ENCODE measurements at regions not wholly inside any gene's neighbourhood (a gene's known extent, or its start where the extent isn't known, plus 50 kb on each side); places are given as distances from the start of the nearest gene placed in this dataset.

- DNase-seq, result no peak
Observed at GRCh38 chr10:28930514-28931495, 253.5 kb downstream of the BAMBI start.

- DNase-seq, result no peak
Observed at GRCh38 chr10:28935061-28935460, 257.7 kb downstream of the BAMBI start.

DNA sequence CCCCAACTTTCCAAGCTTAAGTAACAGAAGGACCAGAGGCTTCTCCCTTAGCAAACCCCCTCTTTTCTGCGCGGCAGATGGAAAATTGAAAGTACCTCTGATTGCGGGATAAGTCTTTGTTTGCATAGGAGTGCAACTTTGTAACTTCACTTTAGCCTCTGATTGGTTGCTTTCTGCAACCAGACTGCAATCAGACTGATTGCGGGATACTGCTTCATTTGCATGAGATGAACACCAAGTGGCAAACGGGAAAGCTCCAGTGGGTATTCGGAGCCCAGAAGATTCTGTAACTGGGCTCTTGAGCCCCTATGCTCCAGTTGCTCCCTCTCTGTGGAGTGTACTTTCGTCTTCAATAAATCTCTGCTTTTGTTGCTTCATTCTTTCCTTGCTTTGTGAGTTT lies 260.6 kb downstream of the BAMBI start:
- no peak for DNase-seq

DNA sequence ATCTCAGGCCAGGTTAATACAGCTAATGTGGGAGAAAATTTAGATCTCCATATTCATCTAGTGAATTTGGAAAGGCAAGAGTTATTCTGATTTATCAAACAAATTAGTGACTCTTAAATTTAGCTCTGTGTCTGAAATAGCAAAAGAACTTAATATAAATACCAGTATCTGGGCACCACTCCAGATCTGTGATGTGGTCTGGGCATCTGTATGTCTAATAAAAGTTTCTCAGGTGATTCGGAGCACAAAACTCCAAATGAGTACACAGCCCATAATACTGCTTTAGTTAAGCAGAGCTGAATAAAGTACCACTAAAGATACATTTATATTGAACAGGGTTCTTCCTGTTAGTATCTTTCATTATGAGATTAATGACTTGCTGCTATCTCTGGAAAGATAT lies 261.4 kb downstream of the BAMBI start:
- no peak for DNase-seq

DNA sequence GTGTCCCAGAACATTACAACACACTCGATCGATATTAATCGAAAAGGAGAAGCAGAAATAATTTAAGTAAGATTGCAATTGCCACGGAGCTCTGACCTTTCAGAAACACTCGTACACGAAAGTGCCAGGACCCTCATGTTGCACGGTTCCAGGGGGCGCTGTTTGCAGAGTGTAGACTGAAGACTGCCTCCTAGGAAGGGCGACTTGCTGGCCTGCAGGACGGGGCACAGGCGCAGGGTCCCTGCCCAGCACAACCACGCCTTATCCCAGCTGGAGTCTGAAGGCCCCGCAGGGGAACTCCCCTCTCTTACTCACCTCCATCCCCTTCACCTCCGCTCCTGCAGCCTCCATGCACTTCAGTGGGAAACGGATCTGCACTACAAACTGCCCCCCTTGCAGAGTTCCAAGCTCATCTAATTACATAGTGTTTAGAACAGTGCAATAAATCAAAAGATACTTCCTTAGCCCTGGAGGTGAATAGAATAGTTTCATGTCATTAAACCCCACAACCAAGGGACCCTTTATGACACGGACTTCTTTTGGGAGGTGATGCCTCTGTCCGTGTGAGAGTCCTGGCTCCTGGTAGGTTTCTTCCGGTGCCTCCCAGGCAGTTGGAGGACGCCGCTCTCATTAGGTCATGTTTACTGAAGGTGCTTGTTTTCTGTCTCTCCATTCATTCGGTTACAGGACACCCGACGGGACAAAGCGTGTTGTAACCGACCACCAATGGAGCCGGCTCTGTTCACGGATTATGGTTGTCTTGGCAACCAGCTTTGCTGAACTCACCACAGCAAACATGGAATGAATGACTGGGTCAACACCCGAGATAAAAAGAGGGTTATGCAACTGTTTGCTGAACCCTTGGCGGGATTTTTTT lies 262.2 kb downstream of the BAMBI start:
- DNase-seq, result no peak

- DNase-seq, result no peak
Observed at GRCh38 chr10:28940158-28940888, 263.0 kb downstream of the BAMBI start.

- no peak for DNase-seq
Observed at GRCh38 chr10:28942012-28942411, 264.7 kb downstream of the BAMBI start.

DNA sequence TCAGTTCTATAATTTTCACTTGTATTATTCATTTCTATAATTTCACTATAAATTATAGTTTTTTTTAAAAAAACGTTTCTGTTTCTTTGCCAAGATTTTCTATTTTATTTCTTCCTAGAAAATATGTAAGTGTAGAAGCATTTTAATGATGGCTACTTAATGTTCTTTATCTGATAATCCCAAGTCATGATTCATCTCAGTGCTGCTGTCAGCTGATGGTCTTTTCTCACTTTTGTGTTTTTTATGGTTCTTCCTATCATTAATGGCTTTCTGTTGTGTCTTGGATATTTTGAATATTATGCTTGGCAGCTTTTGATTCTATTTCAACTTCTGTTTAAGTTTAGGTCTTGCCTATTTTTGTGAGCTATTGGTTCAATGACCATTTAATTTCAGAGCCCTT lies 268.6 kb downstream of the BAMBI start:
- DNase-seq, result no peak

DNA sequence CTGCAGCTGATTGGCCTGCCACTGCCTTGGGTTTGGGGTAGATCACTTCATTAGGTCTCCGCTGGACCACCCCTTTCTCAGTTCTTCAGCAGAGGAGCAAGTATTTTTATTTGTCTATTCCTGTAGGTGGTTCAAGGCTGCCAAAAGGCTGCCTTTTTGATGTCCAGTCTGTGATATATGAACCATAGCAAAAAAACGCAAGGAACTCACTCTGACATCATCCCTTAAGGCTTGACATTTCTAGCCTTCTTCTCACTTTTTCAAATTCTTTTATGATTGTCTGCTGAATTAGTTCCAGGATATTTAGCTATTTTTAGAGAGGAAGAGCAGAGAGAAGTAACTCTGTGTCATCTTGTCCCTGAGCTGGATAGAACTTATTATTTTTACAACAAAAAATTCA lies 269.2 kb downstream of the BAMBI start:
- DNase-seq, result no peak

DNA sequence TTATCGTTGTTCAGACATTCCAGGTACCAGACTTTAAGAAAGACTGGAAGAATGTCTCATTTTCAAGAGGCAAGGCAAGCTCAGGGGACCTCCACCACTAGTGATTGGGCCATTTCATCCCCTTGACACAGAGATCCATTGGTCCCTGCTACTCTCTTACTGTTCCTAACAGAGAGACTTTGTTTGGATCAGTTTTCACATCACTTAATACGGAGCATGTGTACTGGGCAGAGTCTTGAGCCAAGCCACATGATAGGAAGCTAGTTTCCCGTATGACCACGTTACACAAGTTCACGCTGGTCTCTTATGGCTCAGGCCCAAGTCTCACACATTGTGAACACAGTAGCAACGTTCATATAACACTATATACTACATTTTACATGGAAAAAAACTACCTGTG lies 269.9 kb downstream of the BAMBI start:
- DNase-seq, result no peak

- DNase-seq, result no peak
Observed at GRCh38 chr10:28948046-28948445, 270.7 kb downstream of the BAMBI start.

DNA sequence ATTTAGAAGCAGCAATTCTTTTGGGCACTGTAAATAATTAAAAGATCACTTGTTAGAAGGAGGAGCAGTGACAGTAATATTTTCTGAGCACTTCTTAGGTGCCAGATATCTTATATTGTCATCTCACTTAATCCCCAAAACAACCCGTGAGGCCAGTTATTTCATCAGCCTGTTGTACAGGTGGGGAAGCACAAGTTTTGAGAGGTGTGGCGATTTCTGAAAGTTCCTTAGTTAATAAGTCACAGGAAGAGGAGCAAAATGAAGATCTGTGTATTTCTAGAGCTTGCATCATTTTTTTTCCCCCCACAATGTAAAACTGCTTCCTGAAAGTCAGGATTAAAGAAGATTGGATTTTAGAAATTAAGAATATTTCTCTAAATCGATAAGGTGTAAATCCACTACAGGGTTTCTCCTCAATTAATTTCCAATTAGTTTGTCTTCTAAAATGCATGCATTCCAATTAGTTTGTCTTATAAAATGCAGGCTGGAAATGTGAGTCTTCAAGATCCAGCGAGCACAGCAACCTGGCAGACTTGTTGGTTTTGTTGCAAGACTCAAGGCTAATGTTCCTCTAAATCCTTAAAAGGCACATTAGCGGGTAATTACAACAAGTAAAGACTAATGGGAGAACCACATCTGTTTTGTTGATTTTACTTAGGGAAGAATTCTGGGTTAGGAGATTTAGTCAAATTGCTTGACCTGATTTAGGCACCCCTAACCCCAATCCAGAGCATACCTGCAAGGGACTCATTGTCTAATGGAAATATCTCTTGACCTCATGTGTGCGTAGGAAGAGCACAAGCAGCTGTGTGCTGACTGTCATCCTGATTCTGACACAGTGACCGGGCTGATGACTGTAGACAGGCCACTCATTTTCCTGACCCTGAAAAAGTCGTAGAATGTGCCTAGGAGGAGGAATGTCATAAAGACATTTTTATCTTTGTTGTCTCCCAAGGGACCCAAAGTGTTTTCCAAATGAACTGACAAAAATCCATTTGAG lies 272.0 kb downstream of the BAMBI start:
- no peak for DNase-seq

GRCh38 chr10:28951484-28951883 lies 274.2 kb downstream of the BAMBI start:
- no peak for DNase-seq

GRCh38 chr10:28952523-28952922 lies 275.2 kb downstream of the BAMBI start:
- DNase-seq, result no peak

DNA sequence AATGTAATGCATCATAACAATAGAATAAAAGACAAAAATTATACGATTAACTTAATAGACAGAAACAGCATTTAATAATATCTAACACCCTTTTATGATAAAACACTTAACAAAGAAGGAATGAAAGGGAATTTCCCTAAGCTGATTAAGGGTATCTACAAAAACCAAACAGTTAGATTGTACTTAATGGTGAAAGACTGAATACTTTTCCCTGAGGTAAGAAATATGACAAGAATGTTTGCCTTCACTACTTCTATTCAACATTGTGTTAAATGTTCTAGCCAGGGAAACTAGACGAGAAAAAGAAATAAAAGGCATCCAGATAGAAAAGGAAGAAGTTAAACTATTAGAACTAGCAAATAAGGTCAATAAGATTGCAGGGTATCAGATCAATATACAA lies 276.9 kb downstream of the BAMBI start:
- no peak for DNase-seq

GRCh38 chr10:28958468-28958867 lies 281.1 kb downstream of the BAMBI start:
- DNase-seq, result no peak

GRCh38 chr10:28959850-28960501 lies 282.7 kb downstream of the BAMBI start:
- DNase-seq, result no peak

- DNase-seq, result no peak
Observed at GRCh38 chr10:28962768-28963167, 285.4 kb downstream of the BAMBI start.

- DNase-seq, result no peak
Observed at GRCh38 chr10:28963539-28964221, 286.4 kb downstream of the BAMBI start.

- DNase-seq, result no peak
Observed at GRCh38 chr10:28965937-28966336, 288.6 kb downstream of the BAMBI start.

- DNase-seq, result no peak
Observed at GRCh38 chr10:28967031-28967430, 289.7 kb downstream of the BAMBI start.

Measured in activated CD4-positive, alpha-beta T cell treated with anti-CD3 and anti-CD28 coated beads, Interleukin-2, amount 50 U/mL, for 4 hours (primary cell).